ENCODE measurements at regions not wholly inside any gene's neighbourhood (a gene's known extent, or its start where the extent isn't known, plus 50 kb on each side); places are given as distances from the start of the nearest gene placed in this dataset.

DNA sequence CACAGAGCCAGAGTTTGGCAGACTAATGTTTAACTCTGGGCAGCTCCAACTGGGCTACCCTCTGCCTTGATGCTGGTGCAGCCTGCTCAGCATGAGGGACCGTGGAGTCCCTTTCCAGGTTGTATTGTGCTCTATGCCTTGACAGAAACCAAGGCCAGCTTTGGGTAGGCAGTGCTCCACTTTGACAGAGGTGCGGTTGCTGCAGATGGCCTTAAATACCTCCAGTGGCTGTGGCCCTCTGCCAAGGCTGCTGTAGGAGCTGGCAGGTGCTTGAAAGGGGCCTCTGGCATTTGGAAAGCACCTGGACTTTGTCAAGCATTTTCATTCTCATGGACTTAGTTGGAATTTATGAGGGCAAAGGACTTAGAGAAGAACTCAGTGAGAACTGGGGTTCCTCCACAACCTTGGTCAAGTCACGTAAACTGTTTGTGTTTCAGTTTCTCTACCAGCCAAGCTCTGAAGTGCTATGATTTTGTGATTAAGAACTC, 249.7 kb upstream of the ZNF462 start:
- no peak for DNase-seq (ENCODE audit: low read depth)
- TF ChIP-seq, protein P1, sequence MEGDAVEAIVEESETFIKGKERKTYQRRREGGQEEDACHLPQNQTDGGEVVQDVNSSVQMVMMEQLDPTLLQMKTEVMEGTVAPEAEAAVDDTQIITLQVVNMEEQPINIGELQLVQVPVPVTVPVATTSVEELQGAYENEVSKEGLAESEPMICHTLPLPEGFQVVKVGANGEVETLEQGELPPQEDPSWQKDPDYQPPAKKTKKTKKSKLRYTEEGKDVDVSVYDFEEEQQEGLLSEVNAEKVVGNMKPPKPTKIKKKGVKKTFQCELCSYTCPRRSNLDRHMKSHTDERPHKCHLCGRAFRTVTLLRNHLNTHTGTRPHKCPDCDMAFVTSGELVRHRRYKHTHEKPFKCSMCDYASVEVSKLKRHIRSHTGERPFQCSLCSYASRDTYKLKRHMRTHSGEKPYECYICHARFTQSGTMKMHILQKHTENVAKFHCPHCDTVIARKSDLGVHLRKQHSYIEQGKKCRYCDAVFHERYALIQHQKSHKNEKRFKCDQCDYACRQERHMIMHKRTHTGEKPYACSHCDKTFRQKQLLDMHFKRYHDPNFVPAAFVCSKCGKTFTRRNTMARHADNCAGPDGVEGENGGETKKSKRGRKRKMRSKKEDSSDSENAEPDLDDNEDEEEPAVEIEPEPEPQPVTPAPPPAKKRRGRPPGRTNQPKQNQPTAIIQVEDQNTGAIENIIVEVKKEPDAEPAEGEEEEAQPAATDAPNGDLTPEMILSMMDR (IDR thresholded peaks at IDR 0.05; ENCODE audit: insufficient read depth, low read depth, low read length, missing control alignments): no peak
- no peak overlapping the region for H3K4me3 ChIP-seq (ENCODE audit: low read length)

DNA sequence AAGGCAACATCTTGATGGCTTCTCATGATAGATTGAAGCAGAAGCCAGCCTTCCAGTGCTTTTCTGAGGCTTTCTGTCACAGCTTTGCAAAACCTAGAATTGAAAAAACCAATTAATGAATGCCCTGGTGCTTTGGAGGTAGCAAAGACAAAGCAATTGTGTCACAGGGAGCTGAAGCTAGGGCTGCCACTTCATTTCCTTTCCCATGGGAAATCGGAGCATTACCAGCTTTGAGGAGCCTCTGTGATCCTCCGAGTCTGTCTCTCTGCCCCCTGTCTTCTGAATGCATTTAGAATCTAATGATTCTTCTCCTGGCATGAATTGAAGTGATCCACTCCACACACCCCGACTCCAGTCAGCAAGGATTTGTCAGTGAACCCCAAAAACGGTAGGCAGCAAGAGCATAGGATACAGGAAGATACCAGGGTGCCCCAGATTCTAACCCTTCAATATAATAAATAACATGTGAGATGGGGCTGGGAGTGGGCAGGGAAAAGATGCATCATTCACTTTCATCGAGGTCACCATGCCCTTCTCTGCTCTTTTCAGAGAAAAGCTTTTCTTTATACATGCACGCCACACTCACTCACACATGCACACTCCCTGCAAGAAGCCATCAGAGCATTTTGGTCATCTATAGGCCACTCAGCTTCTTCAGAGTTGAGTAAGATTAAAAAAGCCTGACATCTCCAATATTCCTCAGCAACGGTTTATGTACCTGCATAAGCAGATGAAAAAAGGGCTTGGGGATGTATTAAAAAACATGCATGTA, 247.7 kb upstream of the ZNF462 start:
- TF ChIP-seq, protein P1 (IDR thresholded peaks at IDR 0.05; ENCODE audit: insufficient read depth, low read depth, low read length, missing control alignments): no peak
- H3K4me3 ChIP-seq (ENCODE audit: low read length): no peak overlapping the region
- no peak for DNase-seq (ENCODE audit: low read depth)

DNA sequence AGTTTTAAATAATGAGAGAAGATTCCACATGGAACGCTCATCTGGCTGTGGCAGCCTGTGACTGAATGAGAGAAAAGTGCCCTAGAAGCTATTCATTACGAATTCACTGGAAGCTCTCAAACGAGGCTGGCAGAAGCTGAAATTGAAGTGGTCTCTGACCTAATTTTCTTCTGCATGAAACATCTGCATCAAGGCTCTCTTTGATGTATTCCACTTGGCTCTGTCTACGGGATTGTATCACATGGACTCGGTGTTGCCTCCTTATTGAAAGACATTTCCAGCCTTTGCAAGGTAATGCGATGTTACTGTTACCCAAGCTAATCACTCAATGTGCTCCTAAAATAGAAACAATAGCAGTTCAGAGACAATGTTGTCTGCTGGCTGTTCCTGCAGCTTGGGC, 246.9 kb upstream of the ZNF462 start:
- DNase-seq (ENCODE audit: low read depth): no peak
- no peak overlapping the region for H3K4me3 ChIP-seq (ENCODE audit: low read length)
- TF ChIP-seq, protein P1 (IDR thresholded peaks at IDR 0.05; ENCODE audit: insufficient read depth, low read depth, low read length, missing control alignments): no peak

DNA sequence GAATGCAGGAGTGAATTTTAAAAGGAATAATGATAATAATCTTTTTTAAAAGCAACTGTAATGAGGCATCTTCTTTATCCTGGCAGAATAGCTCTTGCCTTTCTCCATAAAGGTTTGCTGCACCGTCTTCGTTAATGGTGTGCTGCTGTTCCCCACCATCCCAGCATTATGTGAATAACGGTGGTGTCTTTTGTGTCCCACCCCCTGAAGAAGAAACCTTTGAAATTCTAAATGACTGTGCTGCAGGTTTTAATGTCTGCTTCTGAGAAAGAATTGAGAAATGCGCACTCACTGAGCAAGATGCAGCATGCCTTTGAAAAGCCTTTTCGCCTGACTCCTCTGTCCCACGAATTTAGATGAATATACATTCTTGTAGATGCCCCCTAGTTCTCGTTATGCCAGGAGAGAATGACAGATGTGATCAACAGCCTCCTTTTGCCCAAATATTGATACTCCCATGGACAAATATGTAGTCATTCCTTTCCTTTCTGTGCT, 246.1 kb upstream of the ZNF462 start:
- DNase-seq (ENCODE audit: low read depth): peak; percentile 53

DNA sequence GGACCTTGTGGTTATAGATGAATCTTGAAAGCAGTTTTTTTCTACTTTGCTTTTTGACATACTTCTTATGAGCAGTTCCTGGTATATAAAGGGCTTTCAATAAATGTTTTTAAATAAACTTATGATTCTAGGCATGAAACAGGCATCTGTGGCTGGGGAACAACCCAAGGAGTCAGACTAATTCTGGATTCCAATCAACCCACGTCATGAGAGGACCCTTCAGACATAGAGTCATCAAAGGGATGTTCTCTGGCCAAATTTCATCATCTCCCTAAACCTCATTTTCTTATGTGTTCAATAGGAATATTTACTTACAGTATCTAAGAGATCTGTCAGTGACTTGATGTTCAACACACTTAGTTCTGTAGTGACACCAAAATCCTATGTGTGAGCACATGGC, 243.8 kb upstream of the ZNF462 start:
- DNase-seq (ENCODE audit: low read depth): peak; percentile 69

More for the DNA sequence above, 246.1 kb upstream of the ZNF462 start:
- TF ChIP-seq, protein P1 (IDR thresholded peaks at IDR 0.05; ENCODE audit: insufficient read depth, low read depth, low read length, missing control alignments): no peak
- H3K4me3 ChIP-seq (ENCODE audit: low read length): no peak overlapping the region

DNA sequence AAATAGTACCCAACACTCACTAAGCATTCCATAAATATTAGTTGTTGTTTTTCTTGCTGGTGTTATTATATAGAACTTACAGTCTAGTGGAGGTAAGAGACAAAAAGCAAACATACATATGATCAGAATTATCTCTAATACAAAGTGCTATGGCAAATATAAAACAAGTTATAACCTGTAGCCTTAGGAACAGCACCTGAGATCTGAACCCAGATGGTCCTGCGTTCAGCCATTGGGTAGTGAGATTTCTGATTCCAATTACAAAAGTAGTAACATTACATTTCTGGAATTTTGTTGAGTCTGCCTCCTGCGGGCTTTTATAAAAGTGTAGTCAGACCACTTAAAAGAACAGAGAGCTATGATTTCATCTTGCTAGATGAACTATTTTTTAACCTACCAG, 242.9 kb upstream of the ZNF462 start:
- no peak overlapping the region for H3K4me3 ChIP-seq (ENCODE audit: low read length)
- TF ChIP-seq, protein P1 (IDR thresholded peaks at IDR 0.05; ENCODE audit: insufficient read depth, low read depth, low read length, missing control alignments): no peak
- DNase-seq (ENCODE audit: low read depth): peak; percentile 20

More for the DNA sequence above, 243.8 kb upstream of the ZNF462 start:
- H3K4me3 ChIP-seq (ENCODE audit: low read length): no peak overlapping the region
- TF ChIP-seq, protein P1 (IDR thresholded peaks at IDR 0.05; ENCODE audit: insufficient read depth, low read depth, low read length, missing control alignments): no peak

All from epithelial cell of esophagus (primary cell).